T-helper 2 cell treated with Interferon-gamma antibody and Interleukin-4, amounts not matched to agents 100 ng/mL and 5 ng/mL, for 36 hours (primary cell): ENCODE measurements at regions not wholly inside any gene's neighbourhood (a gene's known extent, or its start where the extent isn't known, plus 50 kb on each side); places are given as distances from the start of the nearest gene placed in this dataset.
"Not testable (repeated sequence)": the region's sequence is repeated elsewhere in the genome, so short reads cannot be mapped to it uniquely, and the experiment has no call there.

Experiments used
- intact Hi-C: fragments of 100-400 bp; cut with micrococcal nuclease; formaldehyde crosslinking; loops from one replicate; pipeline ENCODE4 v1.15.1; 2023

DNA sequence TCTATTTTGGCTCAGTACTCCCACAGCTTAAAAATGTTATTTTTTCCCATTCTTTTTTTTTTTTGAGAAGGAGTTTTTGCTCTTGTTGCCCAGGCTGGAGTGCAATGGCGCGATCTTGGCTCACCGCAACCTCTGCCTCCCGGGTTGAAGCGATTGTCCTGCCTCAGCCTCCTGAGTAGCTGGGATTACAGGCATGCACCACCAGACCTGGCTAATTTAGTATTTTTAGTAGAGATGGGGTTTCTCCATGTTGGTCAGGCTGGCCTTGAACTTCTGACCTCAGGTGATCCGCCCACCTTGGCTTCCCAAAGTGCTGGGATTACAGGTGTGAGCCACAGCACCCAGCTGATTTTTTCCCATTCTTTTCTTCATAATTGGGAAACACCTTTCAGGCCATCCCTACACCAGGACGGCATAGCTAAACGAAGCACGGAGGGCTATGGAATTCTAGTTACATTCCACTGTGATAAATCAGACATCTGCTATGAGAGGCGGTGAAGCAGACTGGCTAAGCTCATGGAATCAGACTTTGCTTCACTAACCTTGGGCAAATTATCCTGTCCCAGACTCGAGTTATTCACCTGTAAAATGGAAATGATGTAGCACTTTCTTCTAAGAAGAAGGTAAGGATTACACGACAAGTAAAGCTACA is 68.7 kb upstream of the ZFAND5 start:
- intact Hi-C loops: not testable (repeated sequence)

GRCh38 chr9:72431036-72431435 is 66.0 kb upstream of the ZFAND5 start:
- intact Hi-C loops: no loop called here

GRCh38 chr9:72428329-72428728 is 63.3 kb upstream of the ZFAND5 start:
- intact Hi-C loops: no loop called here

DNA sequence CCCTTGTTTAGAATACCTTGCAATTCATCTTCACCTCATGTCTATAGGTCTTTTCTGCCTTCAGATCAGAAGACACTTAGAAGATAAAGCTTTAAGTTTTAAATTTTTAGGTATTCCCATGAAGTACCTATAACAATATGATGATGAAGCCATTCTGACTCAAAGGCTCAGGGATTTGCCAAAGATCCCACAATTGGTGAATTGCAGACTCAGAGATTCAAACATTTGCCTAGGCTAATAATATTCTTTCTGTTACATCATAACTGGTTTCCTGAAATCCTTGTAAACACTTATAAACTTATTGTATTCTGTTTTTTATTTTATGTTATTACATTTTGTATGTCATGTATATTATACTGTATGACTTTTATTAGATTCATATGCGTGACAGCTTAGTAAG is 62.8 kb upstream of the ZFAND5 start:
- intact Hi-C loops: no loop called here

DNA sequence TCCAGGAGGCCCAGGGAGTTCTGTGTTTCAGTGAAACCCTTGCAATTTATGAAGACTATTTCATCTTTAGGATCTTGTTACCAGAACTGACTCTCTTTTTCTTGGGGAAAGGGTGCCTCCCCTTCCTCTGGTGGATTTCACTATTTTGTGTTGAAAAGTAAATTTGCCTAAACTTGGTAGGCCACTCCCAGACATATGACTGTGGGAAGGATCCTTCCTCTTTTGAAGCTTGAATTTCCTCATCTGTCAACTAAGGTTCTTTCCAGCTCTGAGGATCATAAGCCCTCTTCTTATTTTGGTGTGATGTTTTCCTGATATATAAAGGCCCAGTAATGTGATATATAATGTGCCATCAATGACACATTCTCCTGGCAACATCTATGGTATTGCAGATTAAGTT is 59.1 kb upstream of the ZFAND5 start:
- intact Hi-C loops: no loop called here

- intact Hi-C loops: no loop called here
Measured at GRCh38 chr9:72422214-72422613, 57.2 kb upstream of the ZFAND5 start.

DNA sequence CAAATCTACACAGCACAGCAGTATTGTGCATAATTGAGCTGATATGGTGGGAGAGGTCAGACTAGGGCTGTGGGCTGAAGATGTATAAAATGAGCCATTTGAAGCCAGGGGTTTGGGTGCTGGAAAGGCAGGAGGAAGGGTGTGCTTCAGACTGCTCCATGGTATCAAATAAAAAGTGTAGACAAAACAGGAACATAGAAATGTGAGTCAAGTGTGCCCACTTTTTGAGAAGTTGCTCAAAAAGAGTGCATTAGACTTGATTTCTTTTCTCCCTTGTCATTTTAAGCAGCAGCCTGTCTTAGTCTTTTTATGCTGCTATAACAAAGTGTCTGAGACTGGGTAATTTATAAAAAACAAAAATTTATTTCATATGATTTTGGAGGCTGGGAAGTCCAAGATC is 55.8 kb upstream of the ZFAND5 start:
- intact Hi-C loops: no loop called here

DNA sequence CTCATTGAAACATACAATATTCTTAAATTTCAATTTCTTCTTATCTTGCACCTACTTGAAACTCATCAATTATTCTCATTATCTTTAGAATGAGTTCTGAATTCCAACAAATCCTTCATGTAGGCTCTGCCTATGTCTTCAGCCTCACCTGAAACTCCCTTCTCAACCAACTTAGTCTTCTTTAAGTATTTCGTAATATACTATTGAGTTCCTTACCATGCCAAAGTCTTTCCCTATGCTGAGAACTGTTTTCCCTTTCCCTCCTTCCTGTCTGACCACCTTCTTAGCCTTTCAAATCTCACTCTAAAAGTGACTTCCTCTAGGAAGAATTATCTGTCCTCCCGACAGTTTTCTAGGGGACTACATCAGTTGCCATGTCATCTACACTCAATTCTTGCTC is 50.9 kb upstream of the ZFAND5 start:
- intact Hi-C loops: no loop called here

GRCh38 chr9:72415163-72415562 is 50.2 kb upstream of the ZFAND5 start:
- intact Hi-C loops: no loop called here
